C4-2B (cell line): ENCODE measurements at regions not wholly inside any gene's neighbourhood (a gene's known extent, or its start where the extent isn't known, plus 50 kb on each side); places are given as distances from the start of the nearest gene placed in this dataset.

Experiments used
- CTCF ChIP-seq: fragments of 450-650 bp; conservative IDR thresholded peaks from 2 replicates; pipeline ENCODE4 v1.5.1; 2017; ENCODE audit warnings: mild to moderate bottlenecking
- ZFX ChIP-seq: fragments of 450-650 bp; IDR thresholded peaks from 2 replicates; pipeline ENCODE4 v1.6.1; 2017

GRCh38 chr20:12069181-12069580 lies 151.5 kb downstream of the BTBD3 start:
- TF ChIP-seq CTCF (no peak), ZFX (no peak)
